ENCODE measurements at regions not wholly inside any gene's neighbourhood (a gene's known extent, or its start where the extent isn't known, plus 50 kb on each side); places are given as distances from the start of the nearest gene placed in this dataset.

GRCh38 chr14:83301791-83302190 lies 1768.1 kb upstream of the SEL1L start:
- DNase-seq (ENCODE audit: low read depth) = no peak
- no peak overlapping the region for H3K4me3 ChIP-seq (ENCODE audit: control insufficient read depth, low read depth, low read length)
- no peak for TF ChIP-seq CTCF (IDR thresholded peaks at IDR 0.05; ENCODE audit: control insufficient read depth, insufficient read depth, low read depth, low read length, missing control alignments)

- TF ChIP-seq CTCF (IDR thresholded peaks at IDR 0.05; ENCODE audit: control insufficient read depth, insufficient read depth, low read depth, low read length, missing control alignments) = no peak
These were observed 1775.6 kb upstream of the SEL1L start for GRCh38 chr14:83309211-83309610.

GRCh38 chr14:83309833-83310232 lies 1776.2 kb upstream of the SEL1L start:
- DNase-seq (ENCODE audit: low read depth) = no peak
- no peak for TF ChIP-seq CTCF (IDR thresholded peaks at IDR 0.05; ENCODE audit: control insufficient read depth, insufficient read depth, low read depth, low read length, missing control alignments)
- no peak overlapping the region for H3K4me3 ChIP-seq (ENCODE audit: control insufficient read depth, low read depth, low read length)

More at GRCh38 chr14:83309211-83309610, 1775.6 kb upstream of the SEL1L start:
- H3K4me3 ChIP-seq (ENCODE audit: control insufficient read depth, low read depth, low read length) = no peak overlapping the region
- no peak for DNase-seq (ENCODE audit: low read depth)

- no peak for TF ChIP-seq CTCF (IDR thresholded peaks at IDR 0.05; ENCODE audit: control insufficient read depth, insufficient read depth, low read depth, low read length, missing control alignments)
- no peak overlapping the region for H3K4me3 ChIP-seq (ENCODE audit: control insufficient read depth, low read depth, low read length)
- DNase-seq (ENCODE audit: low read depth) = no peak
These were observed 1778.9 kb upstream of the SEL1L start for GRCh38 chr14:83312511-83312910.

- H3K4me3 ChIP-seq (ENCODE audit: control insufficient read depth, low read depth, low read length) = no peak overlapping the region
- TF ChIP-seq CTCF (IDR thresholded peaks at IDR 0.05; ENCODE audit: control insufficient read depth, insufficient read depth, low read depth, low read length, missing control alignments) = no peak
- DNase-seq (ENCODE audit: low read depth) = no peak
These were observed 1781.1 kb upstream of the SEL1L start for GRCh38 chr14:83314764-83315163.

- no peak for TF ChIP-seq CTCF (IDR thresholded peaks at IDR 0.05; ENCODE audit: control insufficient read depth, insufficient read depth, low read depth, low read length, missing control alignments)
- no peak for DNase-seq (ENCODE audit: low read depth)
- H3K4me3 ChIP-seq (ENCODE audit: control insufficient read depth, low read depth, low read length) = no peak overlapping the region
These were observed 1782.7 kb upstream of the SEL1L start for GRCh38 chr14:83316356-83316755.

- no peak for TF ChIP-seq CTCF (IDR thresholded peaks at IDR 0.05; ENCODE audit: control insufficient read depth, insufficient read depth, low read depth, low read length, missing control alignments)
- no peak for DNase-seq (ENCODE audit: low read depth)
- no peak overlapping the region for H3K4me3 ChIP-seq (ENCODE audit: control insufficient read depth, low read depth, low read length)
These were observed 1787.2 kb upstream of the SEL1L start for GRCh38 chr14:83320837-83321236.
